ENCODE measurements at regions not wholly inside any gene's neighbourhood (a gene's known extent, or its start where the extent isn't known, plus 50 kb on each side); places are given as distances from the start of the nearest gene placed in this dataset.

- no peak overlapping the region for H2AFZ ChIP-seq
- H3K27me3 ChIP-seq = no peaks in the 10 kb centered on the region
- no peak overlapping the region for H3K4me2 ChIP-seq
- 79% methylated on average over 7 of the region's 7 CpGs for WGBS (ENCODE audit: low lambda C conversion rate, missing lambda C conversion rate)
- no peak for TF ChIP-seq EZH2 (IDR thresholded peaks at IDR 0.05; ENCODE audit: borderline replicate concordance)
- TF ChIP-seq EZH2phosphoT487 (IDR thresholded peaks at IDR 0.05; ENCODE audit: low read depth, severe bottlenecking, unreplicated experiment) = no peak
- TF ChIP-seq, protein P1, sequence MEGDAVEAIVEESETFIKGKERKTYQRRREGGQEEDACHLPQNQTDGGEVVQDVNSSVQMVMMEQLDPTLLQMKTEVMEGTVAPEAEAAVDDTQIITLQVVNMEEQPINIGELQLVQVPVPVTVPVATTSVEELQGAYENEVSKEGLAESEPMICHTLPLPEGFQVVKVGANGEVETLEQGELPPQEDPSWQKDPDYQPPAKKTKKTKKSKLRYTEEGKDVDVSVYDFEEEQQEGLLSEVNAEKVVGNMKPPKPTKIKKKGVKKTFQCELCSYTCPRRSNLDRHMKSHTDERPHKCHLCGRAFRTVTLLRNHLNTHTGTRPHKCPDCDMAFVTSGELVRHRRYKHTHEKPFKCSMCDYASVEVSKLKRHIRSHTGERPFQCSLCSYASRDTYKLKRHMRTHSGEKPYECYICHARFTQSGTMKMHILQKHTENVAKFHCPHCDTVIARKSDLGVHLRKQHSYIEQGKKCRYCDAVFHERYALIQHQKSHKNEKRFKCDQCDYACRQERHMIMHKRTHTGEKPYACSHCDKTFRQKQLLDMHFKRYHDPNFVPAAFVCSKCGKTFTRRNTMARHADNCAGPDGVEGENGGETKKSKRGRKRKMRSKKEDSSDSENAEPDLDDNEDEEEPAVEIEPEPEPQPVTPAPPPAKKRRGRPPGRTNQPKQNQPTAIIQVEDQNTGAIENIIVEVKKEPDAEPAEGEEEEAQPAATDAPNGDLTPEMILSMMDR (IDR thresholded peaks at IDR 0.05; ENCODE audit: poor library complexity) = no peak
- no peaks in the 10 kb centered on the region for H4K20me1 ChIP-seq (ENCODE audit: insufficient read depth, poor library complexity, severe bottlenecking)
- H3K9me3 ChIP-seq (ENCODE audit: low read depth) = no peaks in the 10 kb centered on the region
- no peaks in the 10 kb centered on the region for H3K36me3 ChIP-seq (replicated peaks; ENCODE audit: insufficient read depth, low read depth)
- H3K4me1 ChIP-seq (ENCODE audit: insufficient read depth) = no peaks in the 10 kb centered on the region
- H3K79me2 ChIP-seq = no peaks in the 10 kb centered on the region
- no peak overlapping the region for H3K27ac ChIP-seq
- no peaks in the 10 kb centered on the region for H3K9me2 ChIP-seq (replicated peaks; ENCODE audit: insufficient read depth)
- no peak overlapping the region for H3K4me3 ChIP-seq
- DNase-seq (ENCODE audit: low spot score) = no peak
Measured at GRCh38 chr13:85608255-85608829, 190.9 kb downstream of the SLITRK6 start.

DNA sequence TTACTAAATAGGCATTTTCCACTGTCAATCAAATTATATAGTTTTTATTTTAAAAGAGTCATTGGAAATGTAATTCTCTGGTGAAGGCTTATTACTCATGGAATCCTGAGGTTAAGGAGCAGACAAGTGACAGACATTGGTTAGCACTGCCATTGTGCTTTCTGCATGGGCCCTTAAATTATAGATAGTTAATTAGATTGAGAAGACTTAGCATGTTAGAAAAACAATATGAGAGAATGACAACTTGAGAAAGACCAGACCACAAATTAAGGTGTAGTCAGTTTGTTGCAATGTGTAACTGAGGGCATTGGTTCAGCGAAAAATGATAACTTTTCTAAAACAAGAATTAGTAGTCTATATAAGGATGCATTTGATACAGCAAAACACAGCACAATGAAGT, 195.5 kb downstream of the SLITRK6 start:
- Histone ChIP-seq H3K9me2 (replicated peaks; ENCODE audit: insufficient read depth) (no peaks in the 10 kb centered on the region), H2AFZ (no peak overlapping the region)
- 90% methylated on average over 1 of the region's 1 CpG for WGBS (ENCODE audit: low lambda C conversion rate, missing lambda C conversion rate)

GRCh38 chr13:85601526-85601925, 197.7 kb downstream of the SLITRK6 start:
- Histone ChIP-seq H2AFZ (no peak overlapping the region), H3K4me2 (no peak overlapping the region), H3K27ac (no peak overlapping the region), H3K4me1 (ENCODE audit: insufficient read depth) (no peaks in the 10 kb centered on the region), H4K20me1 (ENCODE audit: insufficient read depth, poor library complexity, severe bottlenecking) (no peaks in the 10 kb centered on the region), H3K9me3 (ENCODE audit: low read depth) (no peaks in the 10 kb centered on the region), H3K36me3 (replicated peaks; ENCODE audit: insufficient read depth, low read depth) (no peaks in the 10 kb centered on the region), H3K79me2 (no peaks in the 10 kb centered on the region), H3K27me3 (no peaks in the 10 kb centered on the region), H3K4me3 (no peak overlapping the region), H3K9me2 (replicated peaks; ENCODE audit: insufficient read depth) (no peaks in the 10 kb centered on the region)
- 59% methylated on average over 2 of the region's 2 CpGs for WGBS (ENCODE audit: low lambda C conversion rate, missing lambda C conversion rate)
- no peak for DNase-seq (ENCODE audit: low spot score)
- TF ChIP-seq EZH2phosphoT487 (IDR thresholded peaks at IDR 0.05; ENCODE audit: low read depth, severe bottlenecking, unreplicated experiment) = no peak
- TF ChIP-seq EZH2 (IDR thresholded peaks at IDR 0.05; ENCODE audit: borderline replicate concordance) = no peak
- TF ChIP-seq, protein P1 (IDR thresholded peaks at IDR 0.05; ENCODE audit: poor library complexity) = no peak

More for the DNA sequence above, 195.5 kb downstream of the SLITRK6 start:
- Histone ChIP-seq H3K4me3 (no peak overlapping the region), H3K4me1 (ENCODE audit: insufficient read depth) (no peaks in the 10 kb centered on the region), H4K20me1 (ENCODE audit: insufficient read depth, poor library complexity, severe bottlenecking) (no peaks in the 10 kb centered on the region), H3K36me3 (replicated peaks; ENCODE audit: insufficient read depth, low read depth) (no peaks in the 10 kb centered on the region), H3K27me3 (no peaks in the 10 kb centered on the region), H3K79me2 (no peaks in the 10 kb centered on the region), H3K9me3 (ENCODE audit: low read depth) (no peaks in the 10 kb centered on the region), H3K4me2 (no peak overlapping the region), H3K27ac (no peak overlapping the region)
- DNase-seq (ENCODE audit: low spot score) = no peak
- no peak for TF ChIP-seq EZH2 (IDR thresholded peaks at IDR 0.05; ENCODE audit: borderline replicate concordance)
- TF ChIP-seq, protein P1 (IDR thresholded peaks at IDR 0.05; ENCODE audit: poor library complexity) = no peak
- no peak for TF ChIP-seq EZH2phosphoT487 (IDR thresholded peaks at IDR 0.05; ENCODE audit: low read depth, severe bottlenecking, unreplicated experiment)
